Endothelial cell of umbilical vein (primary cell): ENCODE measurements at regions not wholly inside any gene's neighbourhood (a gene's known extent, or its start where the extent isn't known, plus 50 kb on each side); places are given as distances from the start of the nearest gene placed in this dataset.

Source experiments
- BruUV-seq: library from RNA; stranded (reverse); fragments of 400-500 nt; replicated peaks from 2 replicates; lab custom pipeline; 2021; lab: Mats Ljungman, UMichigan
- CTCF ChIA-PET: fragments of 300-600, 350-600 bp; sonication (Branson Sonifier 250); formaldehyde crosslinking; loops from one replicate; lab custom pipeline; 2021; ENCODE audit warnings: antibody characterized with exemption, inconsistent platforms; lab: Charles Lee
- POLR2A ChIA-PET: fragments of 300-600, 350-600 bp; sonication (Branson Sonifier 250); formaldehyde crosslinking; loops from one replicate; lab custom pipeline; 2021; ENCODE audit warnings: antibody characterized with exemption, inconsistent platforms; lab: Charles Lee
- DNase-seq: peaks from one replicate; pipeline ENCODE4 v3.0.0-alpha.2; 2011; ENCODE audit warnings: low read depth, low spot score
- FAIRE-seq: peaks from 2 replicates; lab custom pipeline; 2011; peaks lifted over from hg19 to GRCh38; lab: Jason Lieb, UNC
- H2AFZ ChIP-seq: 2 replicates; pipeline ENCODE4 v1.6.0; 2012; ENCODE audit warnings: low read depth, low read length, control low read depth, inconsistent platforms
- H3K27ac ChIP-seq: 2 replicates; pipeline ENCODE4 v1.5.1; 2011; ENCODE audit warnings: low read depth, mild to moderate bottlenecking, control low read depth, low read length, moderate library complexity; ENCODE audit not compliant: insufficient read depth
- H3K27me3 ChIP-seq, 2 experiments: 2 replicates each; pipeline versions ENCODE4 v1.6.0 to v1.6.1; 2011; ENCODE audit warnings: low read length in 2 of 2, mixed read lengths in 1 of 2; ENCODE audit not compliant: control insufficient read depth in 2 of 2, insufficient read depth in 2 of 2
- H3K36me3 ChIP-seq, 2 experiments: 2 replicates in 1 of 2; 3 replicates in 1 of 2; pipeline ENCODE4 v1.5.1; 2011; ENCODE audit warnings: low read length in 2 of 2, mild to moderate bottlenecking in 1 of 2, moderate library complexity in 1 of 2; ENCODE audit not compliant: control insufficient read depth in 2 of 2, insufficient read depth in 2 of 2; ENCODE audit errors: extremely low read depth in 1 of 2
- H3K4me1 ChIP-seq: 3 replicates; pipeline ENCODE4 v1.5.1; 2011; ENCODE audit warnings: mild to moderate bottlenecking, low read length; ENCODE audit not compliant: control insufficient read depth, insufficient read depth; ENCODE audit errors: extremely low read depth
- H3K4me2 ChIP-seq: 2 replicates; pipeline ENCODE4 v1.6.1; 2011; ENCODE audit warnings: low read length, control low read depth, mixed read lengths; ENCODE audit not compliant: insufficient read depth
- H3K4me3 ChIP-seq, 3 experiments: fragments of 200-600 bp in 1 of 3; sonication (generic), shearing (Covaris generic) in 1 of 3; replicated peaks in 1 of 3; 2 replicates each; pipeline ENCODE4 v1.5.1; 2011 to 2016; ENCODE audit warnings: control low read depth in 3 of 3, low read length in 3 of 3, mild to moderate bottlenecking in 2 of 3, inconsistent platforms in 1 of 3, low read depth in 1 of 3, moderate library complexity in 1 of 3; ENCODE audit not compliant: insufficient read depth in 1 of 3
- H3K79me2 ChIP-seq: 2 replicates; pipeline ENCODE4 v1.6.0; 2012; ENCODE audit warnings: low read length, inconsistent platforms; ENCODE audit not compliant: control insufficient read depth, insufficient read depth
- H3K9ac ChIP-seq: replicated peaks from 2 replicates; pipeline ENCODE3; 2011; ENCODE audit warnings: low read length, control low read depth; ENCODE audit not compliant: insufficient read depth; ENCODE audit errors: extremely low read depth
- H3K9me1 ChIP-seq: replicated peaks from 3 replicates; pipeline ENCODE4 v1.6.0; 2011; ENCODE audit warnings: mild to moderate bottlenecking, low read length; ENCODE audit not compliant: control insufficient read depth, insufficient read depth; ENCODE audit errors: extremely low read depth
- H3K9me3 ChIP-seq: replicated peaks from 2 replicates; pipeline ENCODE4 v1.5.1; 2012; ENCODE audit warnings: low read length, inconsistent platforms; ENCODE audit not compliant: control insufficient read depth, insufficient read depth
- H4K20me1 ChIP-seq: replicated peaks from 2 replicates; pipeline ENCODE3; 2011; ENCODE audit warnings: mild to moderate bottlenecking, low read length; ENCODE audit not compliant: control insufficient read depth, insufficient read depth; ENCODE audit errors: extremely low read depth
- CTCF ChIP-seq, 2 donors: IDR thresholded peaks; 1 replicate in 1 of 2; 2 replicates in 1 of 2; pipeline ENCODE4 v1.5.1; 2011; ENCODE audit warnings: low read length in 2 of 2, mild to moderate bottlenecking in 2 of 2, moderate library complexity in 2 of 2, control low read depth in 1 of 2, inconsistent platforms in 1 of 2, low read depth in 1 of 2; ENCODE audit not compliant: insufficient read depth in 1 of 2; ENCODE audit errors: extremely low read depth in 1 of 2
- EZH2 ChIP-seq: IDR thresholded peaks from 2 replicates; pipeline ENCODE4 v1.6.1; 2012; ENCODE audit warnings: borderline replicate concordance, low read depth, mild to moderate bottlenecking, moderate library complexity, low read length, inconsistent platforms; ENCODE audit not compliant: severe bottlenecking
- FOS ChIP-seq: IDR thresholded peaks from 2 replicates; pipeline ENCODE4 v1.6.1; 2011; ENCODE audit warnings: mild to moderate bottlenecking, low read length, moderate library complexity, borderline replicate concordance; ENCODE audit not compliant: insufficient read depth
- GATA2 ChIP-seq: IDR thresholded peaks from 2 replicates; pipeline ENCODE4 v1.7.0; 2011; ENCODE audit warnings: low read depth, mild to moderate bottlenecking, moderate library complexity, mixed read lengths, low read length; ENCODE audit not compliant: insufficient read length, insufficient read depth
- JUN ChIP-seq: IDR thresholded peaks from 2 replicates; pipeline ENCODE4 v1.6.1; 2011; ENCODE audit warnings: borderline replicate concordance, low read depth; ENCODE audit not compliant: insufficient read length, insufficient read depth
- MAX ChIP-seq: IDR thresholded peaks from 2 replicates; pipeline ENCODE4 v1.6.1; 2011; ENCODE audit not compliant: insufficient read depth, insufficient read length
- MYC ChIP-seq: IDR thresholded peaks from one replicate; pipeline ENCODE4 v1.6.1; 2011; ENCODE audit warnings: mild to moderate bottlenecking, low read depth, low read length
- POLR2A ChIP-seq: IDR thresholded peaks from 2 replicates; pipeline ENCODE4 v1.6.1; 2012; ENCODE audit warnings: low read depth, mild to moderate bottlenecking, control low read depth, low read length
- dilution Hi-C: fragments of 300-500 bp; cut with MboI; formaldehyde crosslinking; loops from one replicate; pipeline ENCODE4 v1.15.0; 2019; ENCODE audit warnings: low sequenced_read_pairs; ENCODE audit not compliant: extremely low pct_ligation_motif_present
- intact Hi-C: fragments of 100-400 bp; cut with micrococcal nuclease; formaldehyde crosslinking; loops from one replicate; pipeline ENCODE4 v1.10.0; 2022

GRCh38 chr3:43978708-43979107 lies 263.0 kb upstream of the TOPAZ1 start:
- TF ChIP-seq GATA2 (no peak), MAX (no peak), MYC (no peak), JUN (no peak), FOS (no peak)
- no peak for FAIRE-seq

GRCh38 chr3:43979645-43980044 lies 262.0 kb upstream of the TOPAZ1 start:
- TF ChIP-seq POLR2A (no peak), JUN (no peak), EZH2 (no peak), CTCF (IDR thresholded peaks at IDR 0.05; ENCODE audit: extremely low read depth in 1 of 2, insufficient read depth in 1 of 2, low read depth in 1 of 2, low read length in 2 of 2) (no peak), FOS (no peak), GATA2 (no peak)
- H3K36me3 ChIP-seq, result no peaks in the 10 kb centered on the region
- no peak overlapping the region for H3K27ac ChIP-seq
- H3K9ac ChIP-seq, result no peak overlapping the region
- no peak for DNase-seq
- H3K4me2 ChIP-seq, result no peak overlapping the region
- no peaks in the 10 kb centered on the region for H3K4me1 ChIP-seq
- BruUV-seq, result no TSS peak
- no peaks in the 10 kb centered on the region for H4K20me1 ChIP-seq
- H3K9me3 ChIP-seq, result no peaks in the 10 kb centered on the region
- intact Hi-C loops (no loop called here), dilution Hi-C loops (no loop called here)
- ChIA-PET POLR2A (no interaction called here), CTCF (interaction anchor here (1.0 kb wide), 1 partner anchor 124 kb away, joined by 6 read pairs; no protein-coding TSS in a partner anchor)
- H3K27me3 ChIP-seq, result peaks cover 4 to 10% of the 10 kb centered on the region in 2 experiments
- H3K79me2 ChIP-seq, result no peaks in the 10 kb centered on the region
- H2AFZ ChIP-seq, result no peak overlapping the region
- H3K9me1 ChIP-seq, result no peaks in the 10 kb centered on the region
- H3K4me3 ChIP-seq, result no peak overlapping the region
- no peak for FAIRE-seq

More at GRCh38 chr3:43978708-43979107, 263.0 kb upstream of the TOPAZ1 start:
- dilution Hi-C loops, result no loop called here
- no peaks in the 10 kb centered on the region for H3K36me3 ChIP-seq
- POLR2A ChIA-PET, result no interaction called here
- no peaks in the 10 kb centered on the region for H3K79me2 ChIP-seq
- BruUV-seq, result no TSS peak
- no peak for DNase-seq
- intact Hi-C loops, result no loop called here
- no peak overlapping the region for H3K27ac ChIP-seq
- no peaks in the 10 kb centered on the region for H3K4me1 ChIP-seq
- H3K4me2 ChIP-seq, result no peak overlapping the region
- H3K9ac ChIP-seq, result no peak overlapping the region
- peaks cover 4 to 10% of the 10 kb centered on the region in 2 experiments for H3K27me3 ChIP-seq
- no peaks in the 10 kb centered on the region for H4K20me1 ChIP-seq
- no peak overlapping the region for H3K4me3 ChIP-seq
- H2AFZ ChIP-seq, result no peak overlapping the region
- H3K9me1 ChIP-seq, result no peaks in the 10 kb centered on the region
- no peaks in the 10 kb centered on the region for H3K9me3 ChIP-seq
- CTCF ChIA-PET, result no interaction called here
